Stimulated activated CD4-positive, alpha-beta T cell treated with anti-CD3 and anti-CD28 coated beads, Interleukin-1b, Interleukin-23, amount 100 ng/mL, for 1 hour (primary cell): ENCODE measurements at regions not wholly inside any gene's neighbourhood (a gene's known extent, or its start where the extent isn't known, plus 50 kb on each side); places are given as distances from the start of the nearest gene placed in this dataset.
"Not testable (repeated sequence)": the region's sequence is repeated elsewhere in the genome, so short reads cannot be mapped to it uniquely, and the experiment has no call there.

Experiments used
- DNase-seq, 2 donors: peaks; one replicate each; pipeline ENCODE4 v3.0.0-alpha.2; 2020; ENCODE audit warnings: low read depth in 2 of 2

- DNase-seq = not testable (repeated sequence)
These were observed 72.4 kb downstream of the HNRNPD start for GRCh38 chr4:82301390-82301789.

- DNase-seq = no peak
These were observed 80.5 kb downstream of the HNRNPD start for GRCh38 chr4:82293304-82293703.

- DNase-seq = no peak
These were observed 86.1 kb downstream of the HNRNPD start for GRCh38 chr4:82287720-82288119.

GRCh38 chr4:82284858-82285805 lies 88.7 kb downstream of the HNRNPD start:
- DNase-seq = peak; percentile 97 to 99

- no peak for DNase-seq
These were observed 89.3 kb downstream of the HNRNPD start for GRCh38 chr4:82284475-82284857.

GRCh38 chr4:82282875-82283274 lies 90.9 kb downstream of the HNRNPD start:
- no peak for DNase-seq

GRCh38 chr4:82279550-82279949 lies 94.2 kb downstream of the HNRNPD start:
- not testable (repeated sequence) for DNase-seq

- no peak for DNase-seq
These were observed 97.5 kb downstream of the HNRNPD start for GRCh38 chr4:82276332-82276640.

GRCh38 chr4:82275431-82276331 lies 98.1 kb downstream of the HNRNPD start:
- no peak for DNase-seq

- DNase-seq = not testable (repeated sequence)
These were observed 99.1 kb downstream of the HNRNPD start for GRCh38 chr4:82274700-82275099.

- DNase-seq = not testable (repeated sequence)
These were observed 101.3 kb downstream of the HNRNPD start for GRCh38 chr4:82272523-82272922.

- DNase-seq = not testable (repeated sequence)
These were observed 101.8 kb downstream of the HNRNPD start for GRCh38 chr4:82271915-82272480.

GRCh38 chr4:82268826-82269193 lies 105.0 kb downstream of the HNRNPD start:
- no peak for DNase-seq

- DNase-seq = peak in 1 of 2 donors; percentile 4
These were observed 105.6 kb downstream of the HNRNPD start for GRCh38 chr4:82268050-82268825.

- no peak for DNase-seq
These were observed 106.3 kb downstream of the HNRNPD start for GRCh38 chr4:82267506-82267905.

GRCh38 chr4:82266345-82266744 lies 107.4 kb downstream of the HNRNPD start:
- DNase-seq = no peak

- no peak for DNase-seq
These were observed 112.7 kb downstream of the HNRNPD start for GRCh38 chr4:82261084-82261483.

GRCh38 chr4:82260632-82261031 lies 113.2 kb downstream of the HNRNPD start:
- no peak for DNase-seq

- no peak for DNase-seq
These were observed 117.1 kb downstream of the HNRNPD start for GRCh38 chr4:82256718-82257117.

GRCh38 chr4:82255657-82256056 lies 118.1 kb downstream of the HNRNPD start:
- DNase-seq = no peak

- no peak for DNase-seq
These were observed 124.7 kb downstream of the HNRNPD start for GRCh38 chr4:82248903-82249632.
